ENCODE measurements at regions not wholly inside any gene's neighbourhood (a gene's known extent, or its start where the extent isn't known, plus 50 kb on each side); places are given as distances from the start of the nearest gene placed in this dataset.

GRCh38 chr11:95444309-95445241 is 213.6 kb upstream of the SESN3 start:
- no peak overlapping the region for H3K4ac ChIP-seq (ENCODE audit: low read depth, low read length)
- H2AFZ ChIP-seq (ENCODE audit: insufficient read depth, low read length, poor library complexity) = no peak overlapping the region
- H3K9me3 ChIP-seq (ENCODE audit: insufficient read depth, low read depth, low read length) = no peaks in the 10 kb centered on the region
- no peak overlapping the region for H3K4me3 ChIP-seq (ENCODE audit: low read depth, low read length)
- no peak overlapping the region for H3K4me2 ChIP-seq (ENCODE audit: low read length)
- no peak overlapping the region for H2BK5ac ChIP-seq (ENCODE audit: low read depth, low read length, poor library complexity)
- H3K9ac ChIP-seq (ENCODE audit: low read length) = no peak overlapping the region
- no peak overlapping the region for H4K8ac ChIP-seq (ENCODE audit: low read depth, low read length)
- no peaks in the 10 kb centered on the region for H3K27me3 ChIP-seq (ENCODE audit: insufficient read depth, low read length)
- no peak overlapping the region for H4K12ac ChIP-seq (ENCODE audit: low read depth, low read length)
- no peak overlapping the region for H2AK5ac ChIP-seq (ENCODE audit: low read length)
- DNase-seq = no peak
- no CpG with 5 or more reads among the region's 5 CpGs for WGBS (ENCODE audit: extremely low coverage, insufficient coverage, insufficient read length)
- H4K91ac ChIP-seq (ENCODE audit: low read depth, low read length) = no peak overlapping the region
- no peaks in the 10 kb centered on the region for H3K79me2 ChIP-seq (ENCODE audit: control insufficient read depth, insufficient read depth, low read length, poor library complexity)
- peaks cover 3 to 5% of the 10 kb centered on the region in 2 experiments for H3K4me1 ChIP-seq (ENCODE audit: control insufficient read depth in 1 of 2, insufficient read depth in 2 of 2, low read length in 2 of 2)
- no peak overlapping the region for H3K27ac ChIP-seq (ENCODE audit: low read depth, low read length)
- H3K36me3 ChIP-seq (ENCODE audit: control insufficient read depth in 1 of 2, insufficient read depth in 2 of 2, low read length in 2 of 2) = no peaks in the 10 kb centered on the region
- no peak overlapping the region for H3K14ac ChIP-seq (ENCODE audit: low read length)
- no peaks in the 10 kb centered on the region for H3K79me1 ChIP-seq (ENCODE audit: low read length)
- H3K18ac ChIP-seq (ENCODE audit: low read length) = no peak overlapping the region
- no peak overlapping the region for H2BK12ac ChIP-seq (ENCODE audit: low read length)
- H2BK120ac ChIP-seq (ENCODE audit: insufficient read depth, low read length, poor library complexity) = no peak overlapping the region
- no peak overlapping the region for H3K23ac ChIP-seq (ENCODE audit: low read length)

DNA sequence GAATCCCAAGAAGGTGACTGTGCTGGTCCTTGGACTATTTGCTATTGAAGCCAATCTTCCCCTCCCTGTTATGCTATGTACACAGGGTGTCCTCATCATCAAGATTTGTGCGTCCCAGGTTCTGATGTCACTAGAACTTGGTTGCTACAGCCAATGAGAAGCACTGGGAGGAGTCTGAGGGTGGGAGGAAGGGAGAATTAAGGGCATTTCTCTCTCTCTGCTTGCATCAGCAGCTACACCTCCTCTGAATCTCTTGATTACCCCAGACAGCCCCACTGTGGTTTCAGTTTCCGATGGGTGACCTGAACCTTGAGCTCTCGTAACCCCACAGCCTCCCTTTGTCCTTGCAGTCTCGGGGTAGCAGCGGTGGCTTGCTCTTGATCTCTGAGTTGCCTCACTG is 212.4 kb upstream of the SESN3 start:
- no peak overlapping the region for H3K9ac ChIP-seq (ENCODE audit: low read length)
- H3K4me1 ChIP-seq (ENCODE audit: control insufficient read depth in 1 of 2, insufficient read depth in 2 of 2, low read length in 2 of 2) = peaks cover 3 to 5% of the 10 kb centered on the region in 2 experiments
- no peak overlapping the region for H3K23ac ChIP-seq (ENCODE audit: low read length)
- no peak overlapping the region for H3K27ac ChIP-seq (ENCODE audit: low read depth, low read length)
- H3K18ac ChIP-seq (ENCODE audit: low read length) = no peak overlapping the region
- H3K79me2 ChIP-seq (ENCODE audit: control insufficient read depth, insufficient read depth, low read length, poor library complexity) = no peaks in the 10 kb centered on the region
- DNase-seq = no peak
- H3K14ac ChIP-seq (ENCODE audit: low read length) = no peak overlapping the region
- H3K4me3 ChIP-seq (ENCODE audit: low read depth, low read length) = no peak overlapping the region
- no peak overlapping the region for H2AK5ac ChIP-seq (ENCODE audit: low read length)
- H3K4me2 ChIP-seq (ENCODE audit: low read length) = no peak overlapping the region
- no peak overlapping the region for H2BK5ac ChIP-seq (ENCODE audit: low read depth, low read length, poor library complexity)
- H2BK12ac ChIP-seq (ENCODE audit: low read length) = no peak overlapping the region
- no peaks in the 10 kb centered on the region for H3K36me3 ChIP-seq (ENCODE audit: control insufficient read depth in 1 of 2, insufficient read depth in 2 of 2, low read length in 2 of 2)
- H4K8ac ChIP-seq (ENCODE audit: low read depth, low read length) = no peak overlapping the region
- no peak overlapping the region for H2AFZ ChIP-seq (ENCODE audit: insufficient read depth, low read length, poor library complexity)
- H4K91ac ChIP-seq (ENCODE audit: low read depth, low read length) = no peak overlapping the region
- H2BK120ac ChIP-seq (ENCODE audit: insufficient read depth, low read length, poor library complexity) = no peak overlapping the region
- no peaks in the 10 kb centered on the region for H3K27me3 ChIP-seq (ENCODE audit: insufficient read depth, low read length)
- H4K12ac ChIP-seq (ENCODE audit: low read depth, low read length) = no peak overlapping the region
- H3K4ac ChIP-seq (ENCODE audit: low read depth, low read length) = no peak overlapping the region
- H3K9me3 ChIP-seq (ENCODE audit: insufficient read depth, low read depth, low read length) = no peaks in the 10 kb centered on the region
- H3K79me1 ChIP-seq (ENCODE audit: low read length) = no peaks in the 10 kb centered on the region
- WGBS (ENCODE audit: extremely low coverage, insufficient coverage, insufficient read length) = no CpG with 5 or more reads among the region's 5 CpGs

- H4K12ac ChIP-seq (ENCODE audit: low read depth, low read length) = no peak overlapping the region
- peaks cover 3 to 5% of the 10 kb centered on the region in 2 experiments for H3K4me1 ChIP-seq (ENCODE audit: control insufficient read depth in 1 of 2, insufficient read depth in 2 of 2, low read length in 2 of 2)
- no peak overlapping the region for H2AFZ ChIP-seq (ENCODE audit: insufficient read depth, low read length, poor library complexity)
Measured at GRCh38 chr11:95442531-95443050, 211.6 kb upstream of the SESN3 start.

GRCh38 chr11:95435628-95436353 is 204.8 kb upstream of the SESN3 start:
- no peak overlapping the region for H3K4ac ChIP-seq (ENCODE audit: low read depth, low read length)
- no peak overlapping the region for H4K91ac ChIP-seq (ENCODE audit: low read depth, low read length)
- peak in 1 of 2 donors; percentile 45 for DNase-seq
- no peak overlapping the region for H2BK120ac ChIP-seq (ENCODE audit: insufficient read depth, low read length, poor library complexity)
- H4K12ac ChIP-seq (ENCODE audit: low read depth, low read length) = no peak overlapping the region
- no peak overlapping the region for H3K4me2 ChIP-seq (ENCODE audit: low read length)
- H3K18ac ChIP-seq (ENCODE audit: low read length) = no peak overlapping the region
- H3K23ac ChIP-seq (ENCODE audit: low read length) = no peak overlapping the region
- no peaks in the 10 kb centered on the region for H3K79me2 ChIP-seq (ENCODE audit: control insufficient read depth, insufficient read depth, low read length, poor library complexity)
- no peak overlapping the region for H3K4me3 ChIP-seq (ENCODE audit: low read depth, low read length)
- WGBS (ENCODE audit: extremely low coverage, insufficient coverage, insufficient read length) = no CpG with 5 or more reads among the region's 9 CpGs
- no peak overlapping the region for H2AFZ ChIP-seq (ENCODE audit: insufficient read depth, low read length, poor library complexity)
- no peaks in the 10 kb centered on the region for H3K27me3 ChIP-seq (ENCODE audit: insufficient read depth, low read length)
- no peak overlapping the region for H3K9ac ChIP-seq (ENCODE audit: low read length)
- H4K8ac ChIP-seq (ENCODE audit: low read depth, low read length) = no peak overlapping the region
- H2AK5ac ChIP-seq (ENCODE audit: low read length) = no peak overlapping the region
- no peak overlapping the region for H3K14ac ChIP-seq (ENCODE audit: low read length)
- no peaks in the 10 kb centered on the region for H3K36me3 ChIP-seq (ENCODE audit: control insufficient read depth in 1 of 2, insufficient read depth in 2 of 2, low read length in 2 of 2)
- H3K9me3 ChIP-seq (ENCODE audit: insufficient read depth, low read depth, low read length) = no peaks in the 10 kb centered on the region
- H2BK5ac ChIP-seq (ENCODE audit: low read depth, low read length, poor library complexity) = no peak overlapping the region
- H3K4me1 ChIP-seq (ENCODE audit: control insufficient read depth in 1 of 2, insufficient read depth in 2 of 2, low read length in 2 of 2) = no peaks in the 10 kb centered on the region
- H2BK12ac ChIP-seq (ENCODE audit: low read length) = no peak overlapping the region
- H3K27ac ChIP-seq (ENCODE audit: low read depth, low read length) = no peak overlapping the region
- no peaks in the 10 kb centered on the region for H3K79me1 ChIP-seq (ENCODE audit: low read length)

More at GRCh38 chr11:95442531-95443050, 211.6 kb upstream of the SESN3 start:
- no peak overlapping the region for H3K23ac ChIP-seq (ENCODE audit: low read length)
- no peak overlapping the region for H2BK12ac ChIP-seq (ENCODE audit: low read length)
- H3K27ac ChIP-seq (ENCODE audit: low read depth, low read length) = no peak overlapping the region
- no peak overlapping the region for H2AK5ac ChIP-seq (ENCODE audit: low read length)
- no peak overlapping the region for H3K14ac ChIP-seq (ENCODE audit: low read length)
- no peaks in the 10 kb centered on the region for H3K36me3 ChIP-seq (ENCODE audit: control insufficient read depth in 1 of 2, insufficient read depth in 2 of 2, low read length in 2 of 2)
- no peak overlapping the region for H3K4me3 ChIP-seq (ENCODE audit: low read depth, low read length)
- H3K79me1 ChIP-seq (ENCODE audit: low read length) = no peaks in the 10 kb centered on the region
- no peaks in the 10 kb centered on the region for H3K79me2 ChIP-seq (ENCODE audit: control insufficient read depth, insufficient read depth, low read length, poor library complexity)
- H3K27me3 ChIP-seq (ENCODE audit: insufficient read depth, low read length) = no peaks in the 10 kb centered on the region
- no peak overlapping the region for H3K18ac ChIP-seq (ENCODE audit: low read length)
- no peak overlapping the region for H2BK5ac ChIP-seq (ENCODE audit: low read depth, low read length, poor library complexity)
- no peak overlapping the region for H3K4me2 ChIP-seq (ENCODE audit: low read length)
- no peak overlapping the region for H2BK120ac ChIP-seq (ENCODE audit: insufficient read depth, low read length, poor library complexity)
- no CpG with 5 or more reads among the region's 3 CpGs for WGBS (ENCODE audit: extremely low coverage, insufficient coverage, insufficient read length)
- H4K8ac ChIP-seq (ENCODE audit: low read depth, low read length) = no peak overlapping the region
- H4K91ac ChIP-seq (ENCODE audit: low read depth, low read length) = no peak overlapping the region
- no peak for DNase-seq
- H3K9me3 ChIP-seq (ENCODE audit: insufficient read depth, low read depth, low read length) = no peaks in the 10 kb centered on the region
- H3K9ac ChIP-seq (ENCODE audit: low read length) = no peak overlapping the region
- no peak overlapping the region for H3K4ac ChIP-seq (ENCODE audit: low read depth, low read length)
